SK-N-SH (cell line): ENCODE measurements at regions not wholly inside any gene's neighbourhood (a gene's known extent, or its start where the extent isn't known, plus 50 kb on each side); places are given as distances from the start of the nearest gene placed in this dataset.

Experiments
- CTCF ChIA-PET: fragments of 300-600, 350-600 bp; formaldehyde crosslinking; extraction: SDS; loops from one replicate; lab custom pipeline; 2021; lab: Yijun Ruan, JAX
- POLR2A ChIA-PET: fragments of 350-600 bp; sonication (Branson Sonifier 250); formaldehyde crosslinking; extraction: SDS; loops from one replicate; lab custom pipeline; 2020; ENCODE audit warnings: antibody characterized with exemption, inconsistent platforms; lab: Yijun Ruan, JAX
- DNase-seq: peaks from one replicate; pipeline ENCODE4 v3.0.0; 2012
- H2AFZ ChIP-seq: fragments of 200-600 bp; sonication (generic); 2 replicates; pipeline ENCODE4 v1.8.1; 2016; ENCODE audit warnings: antibody characterized with exemption, mild to moderate bottlenecking, low read depth
- H3F3A ChIP-seq: fragments of 200-600 bp; sonication (generic); replicated peaks from 2 replicates; pipeline ENCODE3; 2016; ENCODE audit warnings: antibody characterized with exemption, mild to moderate bottlenecking; ENCODE audit not compliant: insufficient read depth
- H3K27ac ChIP-seq, 2 experiments: fragments of 200-500 bp in 1 of 2; fragments of 200-600 bp in 1 of 2; sonication (Bioruptor generic) in 1 of 2; sonication (generic), shearing (Covaris generic) in 1 of 2; 2 replicates each; pipeline versions ENCODE4 v1.5.1 to v1.6.1; 2014 to 2016; ENCODE audit warnings: low read depth in 2 of 2, inconsistent platforms in 1 of 2, low read length in 1 of 2, mild to moderate bottlenecking in 1 of 2, mixed read lengths in 1 of 2
- H3K27me3 ChIP-seq: fragments of 200-600 bp; sonication (generic), shearing (Covaris generic); 2 replicates; pipeline ENCODE4 v1.6.1; 2016; ENCODE audit warnings: mixed run types; ENCODE audit not compliant: insufficient read depth
- H3K36me3 ChIP-seq, 2 experiments: fragments of 200-500 bp in 1 of 2; fragments of 200-600 bp in 1 of 2; sonication (Bioruptor generic) in 1 of 2; sonication (generic) in 1 of 2; replicated peaks in 1 of 2; 2 replicates each; pipeline versions ENCODE3 to v1.5.1; 2014 to 2016; ENCODE audit warnings: low read length in 1 of 2, mild to moderate bottlenecking in 1 of 2; ENCODE audit not compliant: insufficient read depth in 2 of 2, control insufficient read depth in 1 of 2
- H3K4me1 ChIP-seq, 2 experiments: fragments of 200-500 bp in 1 of 2; fragments of 200-600 bp in 1 of 2; sonication (Bioruptor generic) in 1 of 2; sonication (generic), shearing (Covaris generic) in 1 of 2; 2 replicates each; pipeline versions ENCODE4 v1.5.1 to v1.6.1; 2014 to 2016; ENCODE audit warnings: low read depth in 1 of 2, low read length in 1 of 2, mixed run types in 1 of 2; ENCODE audit not compliant: insufficient read depth in 2 of 2, control insufficient read depth in 1 of 2
- H3K4me2 ChIP-seq: fragments of 200-600 bp; sonication (generic), shearing (Covaris generic); 2 replicates; pipeline ENCODE4 v1.6.1; 2017; ENCODE audit warnings: mixed run types
- H3K4me3 ChIP-seq, 2 experiments: fragments of 200-500 bp in 1 of 2; fragments of 200-600 bp in 1 of 2; sonication (Bioruptor generic) in 1 of 2; sonication (generic), shearing (Covaris generic) in 1 of 2; 2 replicates each; pipeline versions ENCODE4 v1.5.1 to v1.8.1; 2014 to 2016; ENCODE audit warnings: low read depth in 2 of 2, inconsistent platforms in 1 of 2, low read length in 1 of 2, mild to moderate bottlenecking in 1 of 2, mixed read lengths in 1 of 2, moderate library complexity in 1 of 2
- H3K79me2 ChIP-seq: fragments of 200-600 bp; sonication (generic); 2 replicates; pipeline ENCODE4 v1.8.1; 2017; ENCODE audit warnings: mild to moderate bottlenecking; ENCODE audit not compliant: insufficient read depth
- H3K9ac ChIP-seq: fragments of 200-600 bp; sonication (generic); 2 replicates; pipeline ENCODE4 v1.6.1; 2017; ENCODE audit warnings: mixed run types
- H3K9me2 ChIP-seq: fragments of 200-600 bp; sonication (generic); 2 replicates; pipeline ENCODE4 v1.6.1; 2017; ENCODE audit warnings: mixed run types
- H3K9me3 ChIP-seq: fragments of 200-600 bp; sonication (generic); 2 replicates; pipeline ENCODE4 v1.6.1; 2017; ENCODE audit warnings: mixed run types, mild to moderate bottlenecking, moderate library complexity
- H4K20me1 ChIP-seq: fragments of 200-600 bp; sonication (generic); 2 replicates; pipeline ENCODE4 v1.6.1; 2017; ENCODE audit warnings: mild to moderate bottlenecking, mixed run types; ENCODE audit not compliant: insufficient read depth
- CHD2 ChIP-seq: fragments of 150-350 bp; IDR thresholded peaks from 2 replicates; pipeline ENCODE4 v1.6.1; 2018; ENCODE audit warnings: low read length; ENCODE audit not compliant: partially characterized antibody
- CTCF ChIP-seq: fragments of 200-600 bp; sonication (generic); IDR thresholded peaks from 2 replicates; pipeline ENCODE4 v1.6.1; 2017; ENCODE audit warnings: antibody characterized with exemption, mild to moderate bottlenecking, moderate library complexity
- ELF1 ChIP-seq: IDR thresholded peaks from 2 replicates; pipeline ENCODE4 v1.4.0; 2012
- EP300 ChIP-seq, 2 experiments: IDR thresholded peaks; 2 replicates each; pipeline versions ENCODE4 v1.4.0 to v1.6.1; 2012; ENCODE audit warnings: borderline replicate concordance in 1 of 2, low read depth in 1 of 2, low read length in 1 of 2
- FOXJ3 ChIP-seq: sonication (generic); formaldehyde crosslinking; IDR thresholded peaks from 2 replicates; pipeline ENCODE4 v1.5.1; 2020; ENCODE audit warnings: mild to moderate bottlenecking, missing genetic modification reagents
- FOXM1 ChIP-seq: IDR thresholded peaks from 2 replicates; pipeline ENCODE4 v1.4.0; 2012; ENCODE audit warnings: low read depth, mild to moderate bottlenecking
- MXI1 ChIP-seq: IDR thresholded peaks from 2 replicates; pipeline ENCODE4 v1.6.1; 2012; ENCODE audit warnings: mild to moderate bottlenecking, low read depth, low read length, improper control_type of control experiment
- NFIC ChIP-seq: IDR thresholded peaks from 2 replicates; pipeline ENCODE4 v1.4.0; 2012; ENCODE audit warnings: borderline replicate concordance
- NRF1 ChIP-seq: IDR thresholded peaks from 2 replicates; pipeline ENCODE4 v1.6.1; 2012; ENCODE audit warnings: low read depth, mild to moderate bottlenecking, low read length
- RAD21 ChIP-seq: IDR thresholded peaks from 2 replicates; pipeline ENCODE4 v1.6.1; 2012; ENCODE audit warnings: mild to moderate bottlenecking, low read length
- RCOR1 ChIP-seq: fragments of 150-350 bp; IDR thresholded peaks from 2 replicates; pipeline ENCODE4 v1.6.1; 2017; ENCODE audit warnings: antibody characterized with exemption, low read length
- REST ChIP-seq: IDR thresholded peaks from 2 replicates; pipeline ENCODE4 v1.6.1; 2012; ENCODE audit warnings: mild to moderate bottlenecking, low read depth, low read length, moderate library complexity
- RFX5 ChIP-seq: IDR thresholded peaks from 2 replicates; pipeline ENCODE4 v1.6.1; 2012; ENCODE audit warnings: mild to moderate bottlenecking, improper control_type of control experiment, low read length
- SIN3A ChIP-seq: IDR thresholded peaks from 2 replicates; pipeline ENCODE4 v1.6.1; 2012; ENCODE audit warnings: low read depth, mild to moderate bottlenecking, low read length, moderate library complexity, borderline replicate concordance
- TAF1 ChIP-seq: IDR thresholded peaks from 2 replicates; pipeline ENCODE4 v1.6.1; 2012; ENCODE audit warnings: low read depth, mild to moderate bottlenecking, low read length, moderate library complexity, borderline replicate concordance
- TEAD4 ChIP-seq: IDR thresholded peaks from 2 replicates; pipeline ENCODE4 v1.4.0; 2012; ENCODE audit warnings: mild to moderate bottlenecking, borderline replicate concordance; ENCODE audit not compliant: insufficient read depth
- YY1 ChIP-seq: IDR thresholded peaks from 2 replicates; pipeline ENCODE4 v1.4.0; 2012; ENCODE audit warnings: low read depth, mild to moderate bottlenecking
- ZBTB33 ChIP-seq: IDR thresholded peaks from 2 replicates; pipeline ENCODE4 v1.4.0; 2012; ENCODE audit warnings: low read depth, borderline replicate concordance
- WGBS: methylation state at CpG from one replicate; pipeline ENCODE4 v1.1.6; 2017; ENCODE audit warnings: low lambda C conversion rate; 5-methylcytosine and 5-hydroxymethylcytosine counted together
- TF ChIP-seq, protein P1 (sequence below): IDR thresholded peaks from 2 replicates; pipeline ENCODE4 v1.4.0; 2012; ENCODE audit warnings: low read depth

GRCh38 chr4:59037812-59038211 is 1927.6 kb upstream of the IGFBP7 start:
- Histone ChIP-seq H3F3A (no peaks in the 10 kb centered on the region), H3K27me3 (no peaks in the 10 kb centered on the region), H3K9me2 (no peaks in the 10 kb centered on the region), H3K9ac (no peak overlapping the region), H4K20me1 (no peaks in the 10 kb centered on the region), H2AFZ (no peak overlapping the region), H3K9me3 (no peaks in the 10 kb centered on the region), H3K36me3 (no peaks in the 10 kb centered on the region), H3K4me3 (no peak overlapping the region), H3K4me2 (no peak overlapping the region), H3K4me1 (no peaks in the 10 kb centered on the region; a peak in 1 of 4 replicates), H3K79me2 (no peaks in the 10 kb centered on the region), H3K27ac (no peak overlapping the region)
- ChIA-PET CTCF (no interaction called here), POLR2A (no interaction called here)
- no peak for TF ChIP-seq TAF1
- no peak for TF ChIP-seq YY1
- no peak for TF ChIP-seq EP300 (IDR thresholded peaks at IDR 0.05; ENCODE audit: borderline replicate concordance in 1 of 2, low read depth in 1 of 2, low read length in 1 of 2)
- no peak for TF ChIP-seq ELF1
- TF ChIP-seq RFX5, result no peak
- no peak for TF ChIP-seq RAD21
- no peak for TF ChIP-seq TEAD4
- TF ChIP-seq, protein P1, sequence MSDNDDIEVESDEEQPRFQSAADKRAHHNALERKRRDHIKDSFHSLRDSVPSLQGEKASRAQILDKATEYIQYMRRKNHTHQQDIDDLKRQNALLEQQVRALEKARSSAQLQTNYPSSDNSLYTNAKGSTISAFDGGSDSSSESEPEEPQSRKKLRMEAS, result no peak
- TF ChIP-seq CTCF, result no peak
- TF ChIP-seq MXI1, result no peak
- no peak for TF ChIP-seq ZBTB33
- TF ChIP-seq REST, result no peak
- TF ChIP-seq RCOR1, result no peak
- TF ChIP-seq FOXM1, result no peak
- no peak for TF ChIP-seq CHD2
- TF ChIP-seq SIN3A, result no peak
- no peak for TF ChIP-seq NFIC
- TF ChIP-seq FOXJ3, result no peak
- TF ChIP-seq NRF1, result no peak
- WGBS, result 33% methylated on average over 1 of the region's 1 CpG
- DNase-seq, result no peak
